Activated CD8-positive, alpha-beta T cell treated with anti-CD3 and anti-CD28 coated beads for 36 hours (primary cell): ENCODE measurements at regions not wholly inside any gene's neighbourhood (a gene's known extent, or its start where the extent isn't known, plus 50 kb on each side); places are given as distances from the start of the nearest gene placed in this dataset.

Experiments
- ATAC-seq: fragments of 200-7000 bp; cut with Tn5 transposase; one replicate; pipeline ENCODE4 v1.10.0; 2021; ENCODE audit warnings: mild to moderate bottlenecking, moderate library complexity
- CTCF ChIA-PET: fragments of 350-600 bp; sonication (Branson Sonifier 250); formaldehyde crosslinking; loops from one replicate; lab custom pipeline; 2021; ENCODE audit warnings: antibody characterized with exemption; lab: Charles Lee
- POLR2A ChIA-PET: fragments of 350-600 bp; sonication (Branson Sonifier 250); formaldehyde crosslinking; loops from one replicate; lab custom pipeline; 2021; ENCODE audit warnings: antibody characterized with exemption; lab: Charles Lee
- DNase-seq: peaks from one replicate; pipeline ENCODE4 v3.0.0-alpha.2; 2020
- H3K27ac Mint-ChIP-seq: one replicate; pipeline ENCODE4 v1.8.0; 2021; ENCODE audit warnings: mild to moderate bottlenecking, mixed read lengths
- H3K27me3 Mint-ChIP-seq: one replicate; pipeline ENCODE4 v1.8.0; 2021; ENCODE audit warnings: mixed read lengths
- H3K36me3 Mint-ChIP-seq: one replicate; pipeline ENCODE4 v1.8.0; 2021; ENCODE audit warnings: low read depth, mixed read lengths
- H3K4me1 Mint-ChIP-seq: one replicate; pipeline ENCODE4 v1.8.0; 2021; ENCODE audit warnings: low read depth, mixed read lengths
- H3K4me3 Mint-ChIP-seq: one replicate; pipeline ENCODE4 v1.8.0; 2021; ENCODE audit warnings: mild to moderate bottlenecking, moderate library complexity, mixed read lengths
- H3K9me3 Mint-ChIP-seq: one replicate; pipeline ENCODE4 v1.8.0; 2021; ENCODE audit warnings: mixed read lengths
- intact Hi-C: fragments of 100-400 bp; cut with micrococcal nuclease; formaldehyde crosslinking; loops from one replicate; pipeline ENCODE4 v1.10.0; 2022
- TF ChIP-seq, protein P1 (sequence below): fragments of 200-600 bp; IDR thresholded peaks from one replicate; pipeline ENCODE4 v1.8.0; 2022; ENCODE audit warnings: antibody characterized with exemption, mild to moderate bottlenecking

DNA sequence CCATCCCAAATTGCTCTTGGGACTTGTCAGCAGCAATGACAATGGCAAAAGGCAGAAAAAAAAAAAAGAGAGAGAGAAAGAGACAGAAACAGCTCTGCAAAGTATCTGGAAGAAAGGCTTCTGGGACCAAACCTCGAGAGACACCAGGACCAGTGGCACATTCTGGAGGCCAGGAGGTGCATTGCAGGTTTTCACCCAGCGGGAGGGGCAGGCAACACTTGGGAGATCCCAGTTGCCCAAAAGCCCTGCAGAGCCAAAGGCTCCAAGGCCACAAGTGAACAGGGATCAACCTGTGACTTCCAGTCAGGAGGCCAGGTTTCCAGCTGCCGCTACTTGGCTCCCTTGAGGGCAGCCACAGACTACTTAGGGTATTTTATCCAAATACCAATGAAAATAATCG lies 110.8 kb upstream of the CDH5 start:
- ATAC-seq (no peak), DNase-seq (no peak)
- no peaks in the 10 kb centered on the region for H3K4me1 Mint-ChIP-seq
- intact Hi-C loops = no loop called here
- H3K27me3 Mint-ChIP-seq = no peaks in the 10 kb centered on the region
- H3K4me3 Mint-ChIP-seq = no peak overlapping the region
- ChIA-PET POLR2A (no interaction called here), CTCF (interaction anchor here (1.2 to 1.4 kb wide), 2 partner anchors 13 to 36 kb away, joined by 3 read pairs; no protein-coding TSS in a partner anchor)
- TF ChIP-seq, protein P1, sequence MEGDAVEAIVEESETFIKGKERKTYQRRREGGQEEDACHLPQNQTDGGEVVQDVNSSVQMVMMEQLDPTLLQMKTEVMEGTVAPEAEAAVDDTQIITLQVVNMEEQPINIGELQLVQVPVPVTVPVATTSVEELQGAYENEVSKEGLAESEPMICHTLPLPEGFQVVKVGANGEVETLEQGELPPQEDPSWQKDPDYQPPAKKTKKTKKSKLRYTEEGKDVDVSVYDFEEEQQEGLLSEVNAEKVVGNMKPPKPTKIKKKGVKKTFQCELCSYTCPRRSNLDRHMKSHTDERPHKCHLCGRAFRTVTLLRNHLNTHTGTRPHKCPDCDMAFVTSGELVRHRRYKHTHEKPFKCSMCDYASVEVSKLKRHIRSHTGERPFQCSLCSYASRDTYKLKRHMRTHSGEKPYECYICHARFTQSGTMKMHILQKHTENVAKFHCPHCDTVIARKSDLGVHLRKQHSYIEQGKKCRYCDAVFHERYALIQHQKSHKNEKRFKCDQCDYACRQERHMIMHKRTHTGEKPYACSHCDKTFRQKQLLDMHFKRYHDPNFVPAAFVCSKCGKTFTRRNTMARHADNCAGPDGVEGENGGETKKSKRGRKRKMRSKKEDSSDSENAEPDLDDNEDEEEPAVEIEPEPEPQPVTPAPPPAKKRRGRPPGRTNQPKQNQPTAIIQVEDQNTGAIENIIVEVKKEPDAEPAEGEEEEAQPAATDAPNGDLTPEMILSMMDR = no peak
- H3K9me3 Mint-ChIP-seq = no peaks in the 10 kb centered on the region
- H3K27ac Mint-ChIP-seq = no peak overlapping the region
- no peaks in the 10 kb centered on the region for H3K36me3 Mint-ChIP-seq

- H3K36me3 Mint-ChIP-seq = no peaks in the 10 kb centered on the region
- ChIA-PET POLR2A (no interaction called here), CTCF (interaction anchor here (1.2 to 1.3 kb wide), 2 partner anchors 37 to 89 kb away, joined by 3 read pairs; no protein-coding TSS in a partner anchor)
- H3K27ac Mint-ChIP-seq = no peak overlapping the region
- no peaks in the 10 kb centered on the region for H3K4me1 Mint-ChIP-seq
- intact Hi-C loops = no loop called here
- H3K27me3 Mint-ChIP-seq = no peaks in the 10 kb centered on the region
- TF ChIP-seq, protein P1 = no peak
- H3K9me3 Mint-ChIP-seq = no peaks in the 10 kb centered on the region
- H3K4me3 Mint-ChIP-seq = no peak overlapping the region
- DNase-seq (no peak), ATAC-seq (no peak)
Measured at GRCh38 chr16:66254751-66255150, 111.7 kb upstream of the CDH5 start.

GRCh38 chr16:66254106-66254505 lies 112.4 kb upstream of the CDH5 start:
- ATAC-seq = no peak

GRCh38 chr16:66251476-66252160 lies 114.9 kb upstream of the CDH5 start:
- DNase-seq = no peak
- H3K9me3 Mint-ChIP-seq = no peaks in the 10 kb centered on the region
- H3K4me3 Mint-ChIP-seq = no peak overlapping the region
- no peak overlapping the region for H3K27ac Mint-ChIP-seq
- intact Hi-C loops = no loop called here
- TF ChIP-seq, protein P1 = no peak
- CTCF ChIA-PET = no interaction called here
- H3K27me3 Mint-ChIP-seq = no peaks in the 10 kb centered on the region
- H3K36me3 Mint-ChIP-seq = no peaks in the 10 kb centered on the region
- no peaks in the 10 kb centered on the region for H3K4me1 Mint-ChIP-seq
- ATAC-seq = no peak
- POLR2A ChIA-PET = no interaction called here

More at GRCh38 chr16:66254106-66254505, 112.4 kb upstream of the CDH5 start:
- Mint-ChIP-seq H3K9me3 (no peaks in the 10 kb centered on the region), H3K36me3 (no peaks in the 10 kb centered on the region), H3K4me1 (no peaks in the 10 kb centered on the region), H3K27ac (no peak overlapping the region), H3K4me3 (no peak overlapping the region), H3K27me3 (no peaks in the 10 kb centered on the region)
- TF ChIP-seq, protein P1 = no peak
- intact Hi-C loops = no loop called here
- no peak for DNase-seq
- CTCF ChIA-PET = interaction anchor here (1.1 to 1.3 kb wide), 2 partner anchors 18 to 90 kb away, joined by 3 read pairs; no protein-coding TSS in a partner anchor
- POLR2A ChIA-PET = no interaction called here

- ATAC-seq = no peak
- no peak overlapping the region for H3K4me3 Mint-ChIP-seq
- CTCF ChIA-PET = no interaction called here
- intact Hi-C loops = no loop called here
- H3K27me3 Mint-ChIP-seq = no peaks in the 10 kb centered on the region
- POLR2A ChIA-PET = no interaction called here
- no peak for DNase-seq
- no peaks in the 10 kb centered on the region for H3K36me3 Mint-ChIP-seq
- no peaks in the 10 kb centered on the region for H3K9me3 Mint-ChIP-seq
- H3K4me1 Mint-ChIP-seq = no peaks in the 10 kb centered on the region
- H3K27ac Mint-ChIP-seq = no peak overlapping the region
- TF ChIP-seq, protein P1 = no peak
Measured at GRCh38 chr16:66250686-66251431, 115.6 kb upstream of the CDH5 start.
